ENCODE measurements at regions not wholly inside any gene's neighbourhood (a gene's known extent, or its start where the extent isn't known, plus 50 kb on each side); places are given as distances from the start of the nearest gene placed in this dataset.
A peak's percentile ranks its signal among the peaks of the same experiment; 100 is the strongest.
"Not testable (repeated sequence)": the region's sequence is repeated elsewhere in the genome, so short reads cannot be mapped to it uniquely, and the experiment has no call there.

DNA sequence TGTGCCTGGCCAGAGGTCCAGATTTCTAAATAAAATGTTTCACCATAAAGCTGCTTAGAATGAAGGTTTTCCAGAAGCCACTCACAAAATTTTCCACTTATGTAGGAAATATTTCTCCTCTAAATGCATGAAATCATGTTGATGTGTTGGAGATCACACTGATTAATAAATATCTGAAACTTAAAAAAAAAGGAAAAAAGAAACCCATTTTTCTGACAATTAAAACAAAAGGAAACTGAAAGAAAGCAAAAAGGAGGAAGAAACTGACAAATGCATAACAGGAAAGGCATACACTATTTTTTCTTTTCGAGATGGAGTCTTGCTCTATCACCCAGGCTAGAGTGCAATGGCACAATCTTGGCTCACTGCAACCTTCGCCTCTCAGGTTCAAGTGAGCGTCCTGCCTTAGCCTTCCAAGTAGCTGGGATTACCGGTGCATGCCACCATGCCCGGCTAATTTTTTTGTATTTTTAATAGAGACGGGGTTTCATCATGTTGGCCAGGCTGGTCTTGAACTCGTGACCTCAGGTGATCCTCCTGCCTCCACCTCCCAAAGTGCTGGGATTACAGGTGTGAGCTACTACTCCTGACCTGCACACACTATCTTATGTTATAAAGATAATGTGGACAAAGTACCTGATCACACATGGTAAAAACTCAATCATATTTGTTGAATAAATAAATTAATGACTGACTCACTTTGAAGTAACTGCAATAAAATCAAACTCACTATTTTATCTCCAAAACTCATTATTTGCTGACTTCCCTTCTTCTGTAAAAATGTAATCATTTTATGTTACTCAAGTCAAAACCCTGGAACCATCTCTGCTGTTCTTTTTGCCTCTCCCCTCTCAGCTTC lies 149.8 kb upstream of the NR5A2 start:
- no peak for DNase-seq

DNA sequence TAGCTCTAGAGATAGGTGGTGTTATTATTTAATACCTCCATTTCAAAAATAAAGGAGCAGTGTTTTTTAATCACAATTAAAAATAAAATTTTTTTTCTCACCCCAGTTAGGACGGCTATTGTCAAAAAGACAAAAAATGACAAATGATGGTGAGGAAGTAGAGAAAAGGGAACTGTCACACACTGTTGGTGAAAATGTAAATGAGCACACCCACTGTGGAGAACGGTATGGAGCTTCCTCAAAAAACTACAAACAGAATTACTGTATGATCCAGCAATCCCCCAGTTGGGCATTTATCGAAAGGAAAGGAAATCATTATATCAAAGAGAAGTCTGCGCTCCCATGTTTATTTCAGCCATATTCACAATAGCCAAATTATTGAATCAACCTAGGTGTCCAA lies 148.7 kb upstream of the NR5A2 start:
- no peak for DNase-seq

DNA sequence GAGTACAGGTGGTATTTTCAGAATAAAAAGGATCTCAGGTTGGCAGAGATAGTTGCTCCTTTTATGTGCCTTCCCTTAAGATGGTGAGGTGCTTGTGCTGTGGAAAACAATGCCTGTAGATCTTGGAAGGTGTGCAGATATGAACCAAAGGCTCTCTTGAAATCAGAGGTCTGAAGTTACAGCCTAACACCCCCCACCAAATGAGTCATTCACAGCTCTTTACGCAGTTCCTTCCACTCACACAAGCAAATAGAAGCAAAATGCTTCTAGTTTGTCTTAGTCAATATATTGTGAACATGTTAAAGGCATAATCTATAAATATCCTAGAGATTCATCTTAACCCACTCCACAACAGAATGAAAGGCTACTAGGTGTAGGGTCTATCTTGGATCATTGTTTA lies 128.9 kb upstream of the NR5A2 start:
- DNase-seq = no peak

DNA sequence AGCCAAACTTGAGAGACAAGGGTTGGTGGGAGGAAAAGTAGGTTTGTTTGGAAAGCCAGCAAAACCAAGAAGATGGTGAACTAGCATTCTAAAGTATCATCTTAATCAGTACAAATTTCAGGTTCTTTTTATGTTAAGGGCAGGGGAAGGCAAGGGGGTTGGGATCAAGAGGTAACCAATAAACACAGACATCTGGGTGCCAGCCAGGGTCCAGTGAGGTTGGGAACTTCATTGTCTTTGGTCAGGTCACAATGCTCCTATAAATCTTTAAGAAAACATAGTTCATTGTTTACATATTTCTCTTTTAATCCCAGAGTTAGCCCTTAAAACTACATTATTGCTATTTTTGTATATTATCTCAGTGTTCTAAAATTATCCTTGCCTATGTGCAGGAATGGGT lies 126.2 kb upstream of the NR5A2 start:
- DNase-seq = no peak

DNA sequence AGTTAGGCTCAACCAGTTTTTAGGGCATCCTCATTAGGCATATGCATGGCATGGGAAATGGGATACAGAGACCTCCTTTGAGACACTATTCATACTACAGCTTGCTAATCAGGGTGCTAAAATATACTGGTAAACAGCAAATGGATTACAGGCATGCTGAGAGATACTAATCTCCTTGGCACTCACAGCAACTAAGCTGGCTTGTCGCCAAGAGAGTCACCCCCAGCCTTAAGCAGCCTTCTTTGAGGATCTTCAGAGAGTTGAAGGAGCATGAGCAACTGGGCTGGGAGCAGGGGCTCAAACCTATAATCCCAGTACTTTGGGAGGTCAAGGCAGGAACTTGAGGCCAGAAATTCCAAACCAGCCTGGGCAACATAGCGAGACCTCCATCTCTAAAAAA lies 120.1 kb upstream of the NR5A2 start:
- DNase-seq = no peak

DNA sequence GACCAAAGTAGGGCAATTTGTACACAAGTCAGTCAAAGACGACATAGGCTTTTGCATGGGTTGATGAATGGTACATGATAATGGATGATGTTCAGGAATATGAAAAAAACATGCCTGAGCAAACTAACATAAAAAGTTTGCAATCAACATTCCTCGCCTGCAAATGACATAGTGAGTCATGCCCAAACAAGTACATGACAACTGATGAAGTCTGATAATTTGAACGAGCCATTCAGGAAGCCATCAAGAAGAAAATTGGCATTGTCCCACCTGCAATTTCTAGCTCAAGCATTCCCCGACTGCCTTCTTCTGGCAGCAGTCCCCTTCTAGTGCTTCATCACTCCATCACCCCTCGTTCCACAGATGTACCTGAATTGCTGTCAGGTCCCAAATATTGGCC lies 118.4 kb upstream of the NR5A2 start:
- no peak for DNase-seq

DNA sequence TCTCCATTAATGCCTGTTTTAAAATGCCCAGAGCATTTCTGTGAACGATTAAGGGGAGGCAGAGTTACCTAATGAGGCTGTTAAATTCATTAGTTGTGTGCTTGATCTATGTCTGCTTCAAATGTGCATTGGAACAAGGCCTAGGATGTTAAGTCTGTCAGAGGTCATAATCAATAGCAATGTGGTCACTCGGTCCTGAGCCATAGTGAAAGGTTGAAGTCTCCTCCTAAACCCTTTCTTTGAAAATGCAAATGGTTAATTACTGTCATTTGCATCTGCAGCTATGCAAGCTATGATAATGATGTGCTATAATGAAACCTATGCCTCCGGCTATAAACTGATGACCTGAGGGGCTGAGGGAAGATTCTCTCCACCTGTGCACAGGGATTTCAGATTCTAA lies 114.2 kb upstream of the NR5A2 start:
- DNase-seq = no peak

DNA sequence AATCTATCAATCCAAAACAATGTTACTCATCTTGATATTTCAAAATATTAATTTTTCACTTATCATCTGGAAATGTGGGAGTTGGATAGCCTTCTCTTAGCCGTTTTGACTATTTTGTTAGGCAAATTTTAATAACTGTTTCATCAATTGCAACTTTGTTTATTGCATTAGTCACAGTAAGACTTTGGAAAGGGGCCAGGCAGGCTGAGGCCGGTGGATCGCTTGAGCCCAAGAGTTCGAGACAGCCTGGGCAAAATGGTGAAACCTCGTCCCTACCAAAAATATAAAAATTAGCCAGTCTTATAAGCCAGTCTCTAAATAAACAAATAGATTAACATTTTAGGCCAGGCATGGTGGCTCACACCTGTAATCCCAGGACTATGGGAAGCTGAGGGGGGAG lies 113.0 kb upstream of the NR5A2 start:
- no peak for DNase-seq

DNA sequence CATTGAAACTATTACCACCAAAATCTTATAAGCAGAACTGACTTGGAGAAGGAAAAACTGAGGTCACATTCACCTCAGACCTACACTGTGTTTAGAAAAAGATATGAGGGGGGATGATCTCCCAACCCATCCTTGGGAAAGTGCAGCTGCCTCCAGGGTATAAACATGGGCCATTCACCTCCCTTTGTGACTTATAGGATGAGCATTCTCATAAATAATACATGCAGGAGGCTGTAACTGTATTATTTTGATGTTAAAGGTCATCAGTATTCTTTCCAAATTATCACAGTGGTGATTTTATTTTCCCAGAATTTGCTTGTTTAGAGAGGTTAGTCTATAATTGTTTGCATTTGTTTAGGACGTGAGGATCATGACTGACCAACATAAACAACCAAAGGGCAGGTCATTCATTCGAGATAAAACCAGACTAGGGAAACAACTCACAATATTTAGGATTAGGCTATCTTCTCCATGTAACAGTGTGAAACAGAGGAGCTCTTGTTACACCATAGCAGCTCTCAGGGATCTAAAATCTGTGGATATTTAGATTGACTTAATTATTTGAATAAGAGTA lies 109.2 kb upstream of the NR5A2 start:
- no peak for DNase-seq

DNA sequence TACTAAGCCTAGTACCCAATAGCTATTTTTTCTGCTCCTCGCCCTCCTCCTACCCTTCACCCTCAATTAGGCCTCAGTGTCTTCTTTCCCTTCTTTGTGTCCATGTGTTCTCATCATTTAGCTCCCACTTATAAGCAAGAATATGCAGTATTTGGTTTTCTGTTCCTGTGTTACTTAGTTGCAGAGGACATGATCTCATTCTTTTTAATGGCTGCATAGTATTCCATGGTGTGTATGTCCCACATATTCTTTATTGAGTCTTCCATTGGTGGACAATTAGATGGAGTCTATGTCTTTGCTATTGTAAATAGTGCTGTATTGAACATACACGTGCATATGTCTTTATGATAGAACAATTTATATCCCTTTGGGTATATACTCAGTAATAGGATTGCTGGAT lies 106.9 kb upstream of the NR5A2 start:
- no peak for DNase-seq

DNA sequence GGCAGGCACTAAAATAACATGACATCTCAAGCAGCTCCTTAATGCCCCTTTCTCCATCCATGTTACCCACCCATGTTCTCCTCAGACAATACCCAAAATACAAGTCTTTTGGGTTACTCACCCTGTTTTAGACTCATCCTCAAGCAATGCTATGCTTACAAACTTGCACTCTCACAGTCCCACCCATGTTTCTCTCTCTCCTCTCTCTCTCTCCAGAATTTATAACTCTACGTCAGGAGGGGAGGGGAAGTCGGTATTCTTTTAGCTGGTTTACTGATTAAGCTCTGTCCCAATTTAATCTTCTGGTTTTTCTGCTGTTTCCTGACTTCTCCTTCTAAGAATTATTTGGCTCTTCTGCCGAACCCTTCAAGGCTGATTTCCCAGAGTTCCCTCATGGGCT lies 98.0 kb upstream of the NR5A2 start:
- no peak for DNase-seq

DNA sequence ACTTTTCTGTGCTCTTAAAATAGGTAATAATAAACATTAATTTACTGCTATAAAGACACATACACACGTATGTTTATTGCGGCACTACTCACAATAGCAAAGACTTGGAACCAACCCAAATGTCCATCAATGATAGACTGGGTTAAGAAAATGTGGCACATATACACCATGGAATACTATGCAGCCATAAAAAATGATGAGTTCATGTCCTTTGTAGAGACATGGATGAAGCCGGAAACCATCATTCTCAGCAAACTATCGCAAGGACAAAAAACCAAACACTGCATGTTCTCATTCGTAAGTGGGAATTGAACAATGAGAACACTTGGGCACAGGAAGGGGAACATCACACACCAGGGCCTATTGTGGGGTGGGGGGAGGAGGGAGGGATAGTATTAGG lies 97.4 kb upstream of the NR5A2 start:
- not testable (repeated sequence) for DNase-seq

DNA sequence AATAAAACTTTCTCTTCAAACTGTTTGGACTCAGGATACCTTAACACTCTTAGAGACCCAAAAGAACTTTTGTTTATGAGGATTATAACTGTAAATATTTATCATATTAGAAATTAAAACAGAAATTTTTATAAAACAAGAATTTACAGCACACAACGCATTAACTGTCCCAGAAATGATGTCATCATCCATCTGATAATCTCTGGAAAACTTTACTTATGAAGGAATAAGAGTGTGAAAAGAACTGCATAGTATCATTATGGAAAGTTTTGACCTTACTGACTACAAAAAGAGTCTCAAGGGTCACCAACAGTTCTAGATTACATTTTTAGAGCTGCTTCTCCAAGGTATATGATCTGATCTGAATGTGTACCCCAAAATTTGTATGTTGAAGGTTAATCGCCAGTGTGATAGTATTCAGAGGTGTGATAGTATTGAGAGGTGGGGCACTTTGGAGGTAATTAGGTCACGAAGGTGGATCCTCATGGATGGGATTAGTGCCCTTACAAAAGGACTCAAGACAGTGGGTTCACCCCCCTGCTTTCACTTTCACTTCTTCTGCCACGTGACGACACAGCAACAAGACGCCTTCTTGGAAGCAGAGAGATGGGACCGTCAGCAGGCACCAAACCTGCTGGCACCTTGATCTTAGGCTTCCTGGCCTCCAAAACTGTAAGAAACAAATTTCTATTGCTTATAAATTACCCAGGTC lies 95.7 kb upstream of the NR5A2 start:
- peak; percentile 3 for DNase-seq

DNA sequence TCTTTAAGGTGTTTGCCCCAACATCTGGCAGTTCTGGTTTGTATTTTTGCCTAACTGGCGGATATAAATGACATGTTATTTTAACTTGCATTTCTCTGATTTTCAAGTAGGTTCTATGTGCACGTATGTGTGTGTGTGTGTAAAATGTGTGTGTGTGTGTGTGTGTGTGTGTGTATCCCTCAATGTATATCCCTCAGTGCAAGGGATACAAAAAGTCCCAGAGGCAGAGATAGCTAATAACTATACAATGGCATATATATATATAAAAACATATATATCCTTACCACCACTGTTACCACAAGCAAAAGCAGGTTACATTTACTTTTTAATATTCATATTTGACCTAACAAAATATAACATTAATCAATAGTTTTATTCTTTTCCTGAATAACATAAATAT lies 95.0 kb upstream of the NR5A2 start:
- DNase-seq = no peak

DNA sequence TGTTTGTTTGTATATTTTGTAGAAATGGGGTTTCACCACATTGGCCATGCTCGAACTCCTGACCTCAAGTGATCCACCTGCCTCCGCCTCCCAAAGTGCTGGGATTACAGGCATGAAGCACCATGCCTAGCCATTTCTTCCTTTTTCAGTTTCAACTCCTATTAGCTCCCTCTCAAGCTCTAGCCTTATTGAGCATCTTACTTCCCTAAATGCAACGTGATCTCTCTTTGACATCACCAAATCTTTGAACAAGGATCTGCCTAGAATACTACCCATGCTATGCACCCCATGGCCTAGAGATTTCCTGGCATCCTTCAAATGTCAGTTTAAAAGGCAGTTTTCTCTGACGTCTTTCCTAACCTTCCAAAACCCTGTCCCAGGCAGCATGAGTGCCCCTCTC lies 91.1 kb upstream of the NR5A2 start:
- DNase-seq = no peak

DNA sequence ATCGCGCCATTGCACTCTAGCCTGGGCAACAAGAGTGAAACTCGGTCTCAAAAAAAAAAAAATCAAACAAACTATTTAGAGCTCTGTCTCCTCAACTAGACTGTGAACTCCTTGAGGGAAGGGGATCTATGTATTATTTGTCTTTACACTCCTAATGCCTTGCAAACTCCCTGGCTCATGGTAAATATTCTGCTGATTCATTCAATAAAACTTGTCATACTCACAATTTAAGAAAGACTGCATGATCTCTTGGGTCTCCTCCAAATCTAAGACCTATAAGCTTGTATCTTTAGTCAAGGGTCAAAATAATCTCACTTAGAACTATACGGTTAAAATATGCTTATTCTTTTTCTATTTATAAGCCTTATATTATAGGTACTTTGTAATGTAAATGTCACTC lies 90.3 kb upstream of the NR5A2 start:
- no peak for DNase-seq

DNA sequence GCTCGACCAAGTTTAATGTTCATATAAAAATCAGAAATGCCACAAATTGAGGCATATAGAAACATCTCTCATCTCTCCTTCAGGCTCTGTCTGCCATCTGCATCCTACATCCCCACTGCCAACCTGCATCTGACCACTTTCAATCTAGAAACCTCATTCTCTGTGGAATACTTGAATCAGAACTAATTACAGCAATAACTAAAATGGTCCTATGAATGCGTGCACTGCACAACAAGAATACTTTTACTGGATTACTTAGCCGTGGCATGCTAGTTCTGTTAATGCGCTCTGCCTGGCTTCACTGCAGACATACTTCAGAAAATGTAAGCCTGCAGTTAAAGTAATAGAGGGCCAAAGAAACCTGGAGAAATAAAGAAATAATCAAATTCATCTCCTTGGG lies 89.8 kb upstream of the NR5A2 start:
- DNase-seq = no peak

DNA sequence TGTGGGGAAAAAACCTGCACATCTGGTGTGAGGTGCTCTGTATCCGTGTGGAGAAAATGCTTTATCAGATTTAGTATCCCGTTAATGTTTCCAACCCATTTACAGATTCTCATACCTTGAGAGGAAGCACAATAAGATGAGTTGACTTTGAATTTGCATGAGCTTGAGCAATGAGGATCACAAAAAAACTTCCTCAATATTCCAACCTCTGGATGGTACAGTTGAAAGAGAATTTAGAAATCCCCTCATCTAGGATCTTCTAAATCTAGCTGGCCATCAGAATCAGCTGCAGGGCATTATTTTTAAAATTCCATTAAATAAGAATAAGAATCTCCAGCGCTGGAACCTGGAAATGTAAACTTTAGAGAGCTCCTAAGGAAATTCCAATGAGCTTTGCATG lies 82.5 kb upstream of the NR5A2 start:
- no peak for DNase-seq

DNA sequence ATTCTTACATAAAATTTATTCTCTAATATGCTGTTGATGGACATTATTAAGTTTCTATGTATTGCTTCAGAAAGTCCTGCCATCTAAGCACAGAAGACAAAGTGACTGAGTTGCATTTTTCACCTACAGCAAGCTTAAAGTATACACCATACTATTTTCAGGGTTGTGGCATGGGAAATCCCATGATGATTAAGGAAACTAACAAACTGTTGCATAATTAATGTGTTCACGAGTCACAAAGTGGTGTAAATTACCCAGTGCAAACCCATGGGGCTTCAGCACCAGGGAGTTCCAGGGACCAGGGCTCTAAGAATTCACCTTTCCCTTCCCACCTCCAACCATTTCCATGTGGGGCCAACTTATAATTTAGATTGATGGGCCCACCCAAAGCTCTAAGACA lies 81.9 kb upstream of the NR5A2 start:
- DNase-seq = no peak

DNA sequence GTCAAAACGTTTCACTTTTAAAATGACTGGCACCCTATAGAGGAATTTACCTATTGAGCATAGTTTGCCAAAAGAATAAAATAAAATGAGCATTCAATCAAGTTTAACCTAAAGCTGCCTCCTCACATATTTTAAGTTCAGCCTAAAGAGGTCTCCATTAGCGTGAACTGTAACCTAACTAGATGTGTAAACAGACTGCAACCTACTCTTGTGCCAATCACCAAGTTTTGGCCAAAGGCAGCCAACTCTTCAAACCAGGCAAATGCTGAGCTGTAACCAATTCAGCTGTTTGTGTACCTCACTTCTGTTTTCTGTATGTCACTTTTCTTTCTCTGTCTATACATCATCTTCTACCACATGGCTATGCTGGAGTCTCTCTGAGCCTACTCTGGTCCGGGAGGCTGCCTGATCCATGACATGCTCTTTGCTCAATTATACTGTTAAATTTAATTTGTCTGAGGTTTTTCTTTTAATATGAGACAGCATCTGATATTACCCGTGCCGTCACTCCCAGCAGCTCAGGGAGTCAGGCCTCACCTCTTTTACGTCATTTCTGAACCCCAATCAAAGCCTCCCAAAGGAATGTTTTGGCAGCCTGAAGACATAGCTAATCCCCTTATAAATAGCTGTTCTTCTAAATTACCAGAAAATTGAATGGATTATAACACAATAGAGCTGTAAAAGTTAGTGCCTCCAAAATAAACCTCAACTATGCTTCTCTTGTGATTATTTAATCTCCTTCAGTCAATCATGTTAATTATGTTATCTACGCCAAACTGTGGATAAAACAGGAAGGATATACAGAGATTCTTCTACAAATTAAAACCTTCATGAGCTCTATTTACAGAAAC lies 81.0 kb upstream of the NR5A2 start:
- no peak for DNase-seq

DNA sequence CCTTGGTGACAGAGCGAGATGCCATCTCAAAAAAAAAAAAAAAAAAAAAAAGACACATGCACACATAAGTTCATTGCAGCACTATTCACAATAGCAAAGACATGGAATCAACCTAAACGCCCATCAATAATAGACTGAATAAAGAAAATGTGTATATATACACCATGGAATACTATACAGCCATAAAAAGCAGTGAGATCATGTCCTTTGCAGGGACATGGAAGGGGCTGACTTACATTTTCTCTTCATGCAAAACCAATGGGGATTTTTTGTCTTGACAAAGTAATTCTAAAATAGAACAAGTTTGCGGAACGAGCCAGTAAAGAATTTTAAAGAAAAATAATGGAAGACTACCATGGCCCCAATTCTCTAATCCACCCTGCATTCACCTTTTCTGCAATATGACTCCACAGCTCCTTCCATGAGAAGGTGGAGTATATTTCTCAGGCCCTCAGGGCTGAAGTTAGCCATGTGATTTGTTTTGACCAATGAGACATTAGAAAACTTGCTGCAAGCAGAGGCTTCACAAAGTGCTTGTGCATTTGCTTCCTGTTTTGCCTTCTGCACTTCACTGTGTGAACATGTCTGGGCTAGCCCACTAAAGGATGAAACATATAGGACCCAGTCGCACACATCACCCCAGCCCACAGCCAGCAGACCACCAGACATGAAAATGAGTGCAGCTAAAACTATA lies 78.8 kb upstream of the NR5A2 start:
- no peak for DNase-seq

DNA sequence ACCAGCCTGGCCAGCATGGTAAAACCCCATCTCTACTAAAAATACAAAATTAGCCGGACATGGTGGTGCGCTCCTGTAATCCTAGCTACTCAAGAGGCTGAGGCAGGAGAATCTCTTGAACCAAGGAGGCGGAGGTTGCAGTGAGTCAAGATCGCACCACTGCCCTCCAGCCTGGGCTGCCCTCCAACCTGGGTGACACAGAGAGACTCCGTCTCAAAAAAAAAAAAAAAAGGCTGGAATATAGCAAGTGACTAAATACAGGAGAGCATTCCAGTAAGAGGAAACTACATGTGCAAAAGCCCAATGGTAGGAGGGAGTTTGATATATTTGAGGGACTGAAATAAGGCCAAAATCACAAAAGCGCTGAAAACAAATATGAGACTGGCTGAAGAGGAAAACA lies 76.5 kb upstream of the NR5A2 start:
- not testable (repeated sequence) for DNase-seq

DNA sequence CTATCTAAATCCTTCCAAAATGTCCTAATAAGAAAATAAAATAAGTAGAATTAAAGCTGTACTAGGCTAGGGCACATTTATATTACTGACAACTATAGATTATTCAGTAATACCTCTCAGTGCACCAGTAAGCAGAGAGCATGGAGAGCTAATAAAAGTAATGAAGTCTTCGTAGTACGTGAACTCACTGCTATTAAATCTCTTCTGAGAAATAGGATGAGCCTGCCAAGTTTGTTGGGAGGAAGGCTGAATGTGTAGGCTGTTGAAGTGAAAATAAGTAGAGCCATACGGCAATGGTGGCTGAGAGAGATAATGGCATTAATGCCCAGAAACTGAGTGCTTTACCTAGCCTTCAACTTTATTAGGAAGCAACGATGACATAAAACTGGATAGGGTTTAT lies 73.9 kb upstream of the NR5A2 start:
- no peak for DNase-seq
